Activated naive CD4-positive, alpha-beta T cell treated with anti-CD3 and anti-CD28 coated beads, Interleukin-2, amount 10 ng/mL, durations not matched to agents 7 days and 5 days (primary cell): ENCODE measurements at regions not wholly inside any gene's neighbourhood (a gene's known extent, or its start where the extent isn't known, plus 50 kb on each side); places are given as distances from the start of the nearest gene placed in this dataset.

Experiments used
- CTCF ChIA-PET: fragments of 350-600 bp; sonication (Branson Sonifier 250); formaldehyde crosslinking; loops from one replicate; lab custom pipeline; 2021; ENCODE audit warnings: antibody characterized with exemption; lab: Charles Lee
- DNase-seq: peaks from one replicate; pipeline ENCODE4 v3.0.0-alpha.2; 2020
- H3K27ac Mint-ChIP-seq: one replicate; pipeline ENCODE4 v1.8.0; 2021; ENCODE audit warnings: mild to moderate bottlenecking, moderate library complexity, mixed read lengths
- H3K27me3 Mint-ChIP-seq: one replicate; pipeline ENCODE4 v1.8.0; 2021; ENCODE audit warnings: mild to moderate bottlenecking, mixed read lengths
- H3K36me3 Mint-ChIP-seq: one replicate; pipeline ENCODE4 v1.8.0; 2021; ENCODE audit warnings: mixed read lengths
- H3K4me1 Mint-ChIP-seq: one replicate; pipeline ENCODE4 v1.8.0; 2021; ENCODE audit warnings: mixed read lengths
- H3K4me3 Mint-ChIP-seq: one replicate; pipeline ENCODE4 v1.8.0; 2021; ENCODE audit warnings: mild to moderate bottlenecking, moderate library complexity, mixed read lengths
- H3K9me3 Mint-ChIP-seq: one replicate; pipeline ENCODE4 v1.8.0; 2021; ENCODE audit warnings: mixed read lengths

DNA sequence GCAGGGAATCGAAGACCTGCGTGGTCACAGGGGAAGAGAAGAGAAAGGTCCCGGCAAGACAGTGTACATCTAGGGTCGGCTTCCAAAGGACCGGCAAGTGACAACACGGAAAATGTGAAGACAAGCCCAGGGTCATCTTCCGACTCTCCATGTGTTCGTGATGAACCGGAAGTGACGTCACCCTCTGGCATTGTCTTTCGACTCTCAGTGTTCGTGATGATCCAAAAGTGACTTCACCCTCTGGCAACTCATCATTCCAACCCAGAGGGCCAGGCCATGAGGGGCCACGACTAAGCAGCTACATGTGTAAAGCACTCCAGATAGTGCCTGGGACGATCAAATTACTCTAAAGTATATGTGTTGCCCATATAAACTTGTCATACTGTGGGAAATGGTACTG, 290.8 kb downstream of the THBS2 start:
- Mint-ChIP-seq H3K36me3 (no peaks in the 10 kb centered on the region), H3K4me1 (no peaks in the 10 kb centered on the region), H3K4me3 (no peak overlapping the region), H3K9me3 (no peaks in the 10 kb centered on the region), H3K27ac (no peak overlapping the region), H3K27me3 (peaks cover 9% of the 10 kb centered on the region)
- DNase-seq = no peak
- CTCF ChIA-PET = no interaction called here

DNA sequence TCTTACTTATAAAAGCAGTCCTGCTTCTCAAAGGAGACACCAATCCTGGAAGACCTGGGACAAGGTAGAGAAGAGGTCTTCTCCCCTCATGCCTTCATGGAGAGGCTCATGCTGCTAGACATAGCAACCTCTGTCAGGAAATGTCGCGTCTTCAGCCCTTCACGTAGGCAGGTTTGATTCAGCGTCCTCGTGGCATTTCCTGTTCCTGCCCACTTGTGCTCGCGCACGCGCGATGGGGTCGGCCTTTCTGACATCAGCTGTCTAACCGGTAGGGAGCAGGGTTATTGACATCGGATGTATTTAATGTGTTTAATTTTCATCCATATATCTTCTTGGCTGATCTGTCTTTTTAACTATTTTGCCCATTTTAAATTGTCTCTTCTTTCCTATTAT, 292.4 kb downstream of the THBS2 start:
- Mint-ChIP-seq H3K36me3 (no peaks in the 10 kb centered on the region), H3K27ac (no peak overlapping the region), H3K9me3 (no peaks in the 10 kb centered on the region), H3K4me3 (no peak overlapping the region), H3K27me3 (peaks cover 9% of the 10 kb centered on the region), H3K4me1 (no peaks in the 10 kb centered on the region)
- CTCF ChIA-PET = no interaction called here
- DNase-seq = no peak

DNA sequence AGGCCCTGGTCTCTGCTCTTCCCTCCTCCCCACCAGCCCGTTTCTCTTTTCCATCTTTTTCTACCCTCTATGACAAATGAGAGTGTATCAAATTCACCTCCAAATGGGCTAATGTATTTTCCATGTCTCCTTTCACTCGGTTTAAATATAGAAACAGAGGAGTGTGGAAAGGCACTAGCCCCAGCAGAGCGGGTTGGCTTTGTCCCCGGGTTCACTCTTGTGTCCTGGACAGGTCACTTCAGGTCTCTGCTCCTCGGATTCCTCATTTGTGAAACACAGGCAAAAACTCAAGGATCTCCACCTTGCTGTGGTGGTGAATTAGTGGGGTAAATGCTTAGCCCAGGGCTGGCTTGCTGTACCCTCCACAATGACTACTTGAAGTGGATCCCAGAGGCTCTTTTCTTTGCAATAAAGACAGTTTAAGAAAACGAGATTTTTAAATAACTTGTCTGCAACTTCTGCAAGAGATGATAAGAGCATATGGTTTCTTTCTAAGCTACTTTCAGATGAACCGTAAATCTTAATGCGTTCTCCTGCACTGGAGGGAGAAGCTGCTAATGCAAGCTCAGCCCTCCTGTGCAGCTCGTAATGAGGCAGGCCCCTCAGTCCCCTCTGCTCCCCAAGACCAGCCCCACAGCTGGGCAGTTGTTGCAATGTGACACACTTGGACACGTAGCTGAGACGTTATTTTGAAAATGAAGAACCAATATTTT, 292.9 kb downstream of the THBS2 start:
- no peaks in the 10 kb centered on the region for H3K36me3 Mint-ChIP-seq
- H3K4me1 Mint-ChIP-seq = no peaks in the 10 kb centered on the region
- H3K9me3 Mint-ChIP-seq = no peaks in the 10 kb centered on the region
- DNase-seq = no peak
- H3K4me3 Mint-ChIP-seq = no peak overlapping the region
- CTCF ChIA-PET = no interaction called here
- H3K27me3 Mint-ChIP-seq = peaks cover 9% of the 10 kb centered on the region
- no peak overlapping the region for H3K27ac Mint-ChIP-seq

DNA sequence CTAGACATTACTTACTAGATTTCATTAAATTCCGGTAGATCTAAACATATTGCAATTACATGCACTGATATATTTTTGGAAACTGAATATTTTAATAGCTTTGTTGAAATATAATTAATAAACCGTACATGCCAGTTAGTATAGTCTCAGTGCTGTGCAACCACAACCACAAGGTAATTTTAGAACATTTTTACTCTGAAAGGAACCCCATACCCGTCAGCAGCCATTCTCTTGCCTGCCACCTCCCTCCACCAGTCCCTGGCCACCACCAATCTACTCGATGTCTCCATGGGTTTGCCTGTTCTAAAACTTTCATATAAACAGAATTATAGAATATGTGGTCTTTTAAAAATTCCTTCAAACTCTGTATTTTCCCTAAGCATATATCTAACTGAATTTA, 293.9 kb downstream of the THBS2 start:
- Mint-ChIP-seq H3K36me3 (no peaks in the 10 kb centered on the region), H3K4me3 (no peak overlapping the region), H3K27ac (no peak overlapping the region), H3K9me3 (no peaks in the 10 kb centered on the region), H3K4me1 (no peaks in the 10 kb centered on the region), H3K27me3 (peaks cover 9% of the 10 kb centered on the region)
- CTCF ChIA-PET = no interaction called here
- no peak for DNase-seq

DNA sequence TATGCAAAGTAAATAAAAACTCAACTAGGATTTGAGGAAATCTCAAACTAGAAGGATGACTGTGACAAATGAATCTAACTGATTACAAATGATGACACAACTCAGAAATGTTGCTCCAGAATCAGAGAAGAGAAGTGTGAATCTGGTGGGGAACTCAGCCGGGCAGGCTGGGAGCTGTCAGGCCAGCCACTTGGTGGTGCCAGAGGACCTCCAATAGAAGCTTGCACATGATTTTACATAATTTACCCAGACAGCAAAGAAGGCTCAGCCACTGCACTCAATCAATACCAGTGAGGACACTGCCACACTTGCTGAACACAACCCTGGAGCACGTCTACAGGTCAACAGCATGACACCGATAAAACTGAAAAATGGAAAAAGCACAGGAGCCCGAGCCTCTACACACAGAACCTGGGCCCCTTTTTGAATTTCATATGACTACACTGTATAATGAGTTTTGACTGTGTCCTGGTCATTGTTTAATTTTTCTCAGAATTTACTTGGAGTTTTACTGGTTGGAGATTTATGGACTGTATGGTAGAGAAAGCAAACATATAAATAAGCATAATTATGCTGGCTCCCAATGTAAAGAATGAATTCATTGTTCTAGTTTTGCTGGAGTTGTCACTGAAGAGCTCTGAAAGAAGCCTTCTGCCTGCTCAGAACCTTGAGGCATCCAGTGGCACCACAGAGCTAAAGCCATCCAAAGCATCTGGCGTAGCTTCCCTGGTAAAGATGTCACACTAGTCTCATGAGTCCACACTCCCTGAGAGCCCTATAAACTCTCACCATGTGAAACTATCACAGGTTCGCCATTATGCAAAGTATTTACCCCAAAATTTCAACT, 296.5 kb downstream of the THBS2 start:
- no peaks in the 10 kb centered on the region for H3K4me1 Mint-ChIP-seq
- CTCF ChIA-PET = interaction anchor here (1.3 kb wide), 1 partner anchor 874 kb away, joined by 4 read pairs; no protein-coding TSS in a partner anchor
- H3K27ac Mint-ChIP-seq = no peak overlapping the region
- no peaks in the 10 kb centered on the region for H3K36me3 Mint-ChIP-seq
- DNase-seq = peak; percentile 62
- H3K4me3 Mint-ChIP-seq = no peak overlapping the region
- peaks cover 4% of the 10 kb centered on the region for H3K27me3 Mint-ChIP-seq
- no peaks in the 10 kb centered on the region for H3K9me3 Mint-ChIP-seq

DNA sequence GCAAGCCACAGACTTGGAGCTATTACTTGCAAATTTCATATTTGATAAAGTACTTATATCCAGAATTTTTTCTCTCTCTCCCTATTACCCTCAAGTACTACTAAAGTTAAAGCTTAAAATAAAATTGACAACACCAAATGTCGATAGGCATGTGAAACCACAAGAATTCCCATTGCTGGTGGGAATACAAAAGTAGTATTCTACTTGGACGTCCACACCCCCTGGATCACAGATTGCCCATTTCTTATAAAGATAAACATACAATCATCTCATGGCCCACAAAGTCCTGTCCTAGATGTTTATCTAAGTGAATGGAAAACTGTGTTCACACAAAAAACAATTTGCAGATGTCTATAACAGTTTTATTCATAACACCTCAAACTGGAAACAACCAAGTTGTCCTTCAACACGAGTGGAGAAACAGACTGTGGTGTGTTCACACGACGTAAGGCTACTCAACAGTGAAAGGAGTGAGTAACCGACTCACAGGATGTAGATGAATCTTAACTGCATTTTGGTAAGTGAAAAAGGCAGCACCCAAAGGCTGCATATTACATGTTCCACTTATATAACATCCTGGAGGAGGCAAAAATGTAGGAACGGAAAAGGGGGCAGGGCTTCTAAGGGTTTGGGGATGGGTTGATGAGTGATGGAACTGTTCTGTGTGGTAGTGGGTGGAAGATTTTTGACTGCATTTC, 297.4 kb downstream of the THBS2 start:
- CTCF ChIA-PET = interaction anchor here (1.3 kb wide), 1 partner anchor 875 kb away, joined by 4 read pairs; no protein-coding TSS in a partner anchor
- DNase-seq = no peak
- H3K9me3 Mint-ChIP-seq = no peaks in the 10 kb centered on the region
- no peak overlapping the region for H3K4me3 Mint-ChIP-seq
- no peaks in the 10 kb centered on the region for H3K4me1 Mint-ChIP-seq
- peaks cover 4% of the 10 kb centered on the region for H3K27me3 Mint-ChIP-seq
- H3K27ac Mint-ChIP-seq = no peak overlapping the region
- H3K36me3 Mint-ChIP-seq = no peaks in the 10 kb centered on the region

DNA sequence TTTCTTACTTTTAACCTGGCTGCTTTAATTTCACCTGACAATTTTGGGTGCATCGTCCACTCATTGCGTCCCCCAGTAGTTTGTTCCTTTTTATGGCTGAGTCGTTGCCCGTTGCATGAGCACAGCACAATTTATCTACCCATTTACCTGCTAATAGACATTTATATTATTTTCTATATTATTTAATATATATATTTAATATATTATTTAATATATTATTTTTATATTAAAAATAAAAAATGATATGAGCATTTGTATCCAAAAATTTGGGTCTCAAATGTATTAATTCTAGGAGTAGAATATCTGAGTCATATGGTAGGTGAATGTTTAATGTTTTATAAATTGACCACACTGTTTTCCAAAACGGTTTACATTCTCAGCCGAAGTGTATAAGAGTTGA, 300.2 kb downstream of the THBS2 start:
- Mint-ChIP-seq H3K27ac (no peak overlapping the region), H3K27me3 (peaks cover 9% of the 10 kb centered on the region), H3K4me1 (no peaks in the 10 kb centered on the region), H3K4me3 (no peak overlapping the region), H3K36me3 (no peaks in the 10 kb centered on the region), H3K9me3 (no peaks in the 10 kb centered on the region)
- CTCF ChIA-PET = no interaction called here
- no peak for DNase-seq

DNA sequence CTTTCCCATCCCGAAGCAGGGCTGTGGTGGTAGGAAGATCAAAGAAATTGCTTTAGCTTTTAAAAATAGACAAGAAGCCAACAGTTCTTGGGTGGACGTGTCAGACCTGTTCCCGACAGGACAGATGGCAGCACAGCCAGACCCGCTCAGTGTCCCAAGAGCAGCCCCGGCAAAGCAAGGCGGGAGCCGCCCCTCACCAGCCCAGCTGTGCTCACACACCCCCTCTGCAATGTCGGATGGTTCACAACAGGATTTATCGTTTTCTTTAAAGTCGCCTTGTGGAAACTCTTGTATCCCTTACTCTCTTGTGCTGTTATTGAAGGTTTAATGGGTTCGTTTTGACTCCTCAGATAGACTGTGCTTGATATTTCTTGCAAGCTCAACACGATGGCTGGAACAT, 302.4 kb downstream of the THBS2 start:
- Mint-ChIP-seq H3K36me3 (no peaks in the 10 kb centered on the region), H3K4me3 (no peak overlapping the region), H3K27me3 (peaks cover 16% of the 10 kb centered on the region), H3K9me3 (no peaks in the 10 kb centered on the region), H3K4me1 (no peaks in the 10 kb centered on the region), H3K27ac (no peak overlapping the region)
- CTCF ChIA-PET = no interaction called here
- DNase-seq = no peak

DNA sequence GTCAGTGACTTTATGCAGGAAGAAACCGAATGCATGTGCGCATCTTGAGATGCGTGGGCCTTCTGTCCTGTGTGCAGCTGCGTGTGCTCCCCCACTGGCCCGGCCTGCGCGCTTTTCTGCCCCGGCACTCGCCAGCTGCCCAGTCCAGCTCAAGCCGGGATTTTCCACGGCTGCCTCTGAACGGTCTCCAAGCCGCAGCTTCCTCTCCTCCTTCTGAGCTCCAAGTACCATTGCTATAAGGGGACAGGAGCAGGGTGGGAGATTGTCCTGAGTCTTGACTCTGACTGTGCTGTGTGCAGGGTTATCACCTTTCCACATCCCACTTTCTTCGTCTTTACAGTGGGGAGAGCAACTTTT, 302.8 kb downstream of the THBS2 start:
- Mint-ChIP-seq H3K27ac (no peak overlapping the region), H3K27me3 (peaks cover 16% of the 10 kb centered on the region), H3K9me3 (no peaks in the 10 kb centered on the region), H3K4me1 (no peaks in the 10 kb centered on the region), H3K36me3 (no peaks in the 10 kb centered on the region), H3K4me3 (no peak overlapping the region)
- DNase-seq = no peak
- CTCF ChIA-PET = no interaction called here

DNA sequence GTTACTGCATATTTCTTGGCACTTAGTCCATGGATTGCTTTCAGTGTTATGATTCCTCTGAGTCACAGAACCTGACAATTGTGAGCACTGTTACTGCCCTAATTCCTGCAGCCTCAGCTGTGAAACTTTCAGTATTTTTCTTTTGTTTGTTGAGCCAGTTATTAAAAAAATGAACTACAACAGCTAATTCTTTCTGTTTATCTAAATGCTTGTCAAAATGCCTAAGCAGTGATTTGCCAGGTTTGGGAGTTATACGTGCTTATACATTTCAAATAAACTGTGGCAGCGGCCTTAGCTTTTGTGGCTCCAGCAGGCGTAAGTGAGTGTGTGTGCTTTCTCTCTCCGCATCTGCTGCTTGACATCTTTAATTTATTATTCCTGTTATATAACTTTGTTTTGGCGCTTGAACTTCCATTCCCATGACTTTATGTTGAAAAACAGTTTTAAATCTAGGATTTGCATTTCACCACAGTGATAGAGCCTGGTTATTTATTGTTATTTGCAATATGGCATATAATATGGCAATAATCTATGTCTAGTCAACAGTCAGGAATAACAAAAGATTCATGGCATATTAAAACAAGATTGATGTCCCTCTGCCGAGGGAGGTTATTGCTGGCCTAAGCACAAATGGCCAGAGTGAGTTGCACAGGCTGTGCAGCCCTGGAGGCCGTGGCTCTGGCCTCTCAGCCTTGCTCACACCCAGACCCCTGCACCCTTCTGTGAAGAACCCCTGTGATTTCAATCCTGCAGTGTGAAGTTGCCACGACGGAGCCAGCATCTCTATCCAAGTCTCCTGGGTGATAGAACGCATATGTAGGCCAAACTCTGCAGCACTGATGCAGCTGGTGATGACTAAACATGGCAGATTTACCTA, 303.4 kb downstream of the THBS2 start:
- Mint-ChIP-seq H3K27ac (no peak overlapping the region), H3K27me3 (peaks cover 16% of the 10 kb centered on the region), H3K4me1 (no peaks in the 10 kb centered on the region), H3K9me3 (no peaks in the 10 kb centered on the region), H3K36me3 (no peaks in the 10 kb centered on the region), H3K4me3 (no peak overlapping the region)
- CTCF ChIA-PET = no interaction called here
- DNase-seq = no peak

DNA sequence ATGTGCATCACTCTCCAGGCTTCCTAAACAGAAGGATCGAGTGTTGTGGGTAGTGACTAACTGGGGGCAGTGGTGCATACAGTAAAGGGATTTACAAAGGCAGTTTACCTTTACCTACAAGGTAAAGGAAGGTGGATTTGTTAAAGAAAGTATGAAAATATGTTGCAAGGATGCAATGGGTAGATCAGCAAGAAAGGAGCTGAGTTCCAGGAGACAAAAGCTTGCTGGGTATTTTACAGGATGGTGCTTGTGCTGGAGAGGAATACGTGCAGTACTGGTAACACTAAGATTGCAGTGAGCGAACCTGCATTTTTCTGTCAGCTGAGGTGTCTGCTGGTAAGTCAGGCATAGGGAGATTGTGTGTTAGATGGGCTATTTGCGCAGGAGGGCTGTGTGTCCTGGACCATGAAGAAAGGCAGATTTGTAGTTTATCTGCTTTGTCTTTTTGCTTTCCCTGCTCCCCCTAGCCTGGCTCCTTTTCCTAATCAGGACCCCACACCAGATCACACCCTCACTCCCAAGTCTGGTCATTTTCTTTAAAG, 304.6 kb downstream of the THBS2 start:
- no peaks in the 10 kb centered on the region for H3K9me3 Mint-ChIP-seq
- H3K27me3 Mint-ChIP-seq = peaks cover 16% of the 10 kb centered on the region
- H3K27ac Mint-ChIP-seq = no peak overlapping the region
- CTCF ChIA-PET = no interaction called here
- no peak overlapping the region for H3K4me3 Mint-ChIP-seq
- no peak for DNase-seq
- H3K36me3 Mint-ChIP-seq = no peaks in the 10 kb centered on the region
- H3K4me1 Mint-ChIP-seq = no peaks in the 10 kb centered on the region

DNA sequence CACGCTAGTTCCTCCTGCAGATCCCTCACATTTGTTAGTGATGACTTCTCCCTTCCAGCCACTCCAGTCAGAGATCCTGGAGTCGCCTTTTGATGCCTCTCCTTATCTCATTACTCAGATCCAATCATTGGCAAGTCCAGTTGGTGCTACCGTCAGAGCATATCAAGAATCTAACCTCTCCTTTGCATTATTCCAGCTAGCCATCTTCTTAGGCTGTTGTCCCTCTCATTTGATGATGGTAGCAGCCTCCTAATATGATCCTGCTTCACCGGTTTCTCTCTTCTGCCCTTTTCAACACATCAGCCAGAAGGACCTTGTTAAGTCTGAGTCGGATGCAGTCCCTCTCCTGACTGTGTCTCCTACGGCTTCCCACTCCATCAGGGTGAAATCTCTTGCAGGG, 305.6 kb downstream of the THBS2 start:
- CTCF ChIA-PET = no interaction called here
- Mint-ChIP-seq H3K4me1 (no peaks in the 10 kb centered on the region), H3K27ac (no peak overlapping the region), H3K36me3 (no peaks in the 10 kb centered on the region), H3K4me3 (no peak overlapping the region), H3K27me3 (peaks cover 16% of the 10 kb centered on the region), H3K9me3 (no peaks in the 10 kb centered on the region)
- no peak for DNase-seq

DNA sequence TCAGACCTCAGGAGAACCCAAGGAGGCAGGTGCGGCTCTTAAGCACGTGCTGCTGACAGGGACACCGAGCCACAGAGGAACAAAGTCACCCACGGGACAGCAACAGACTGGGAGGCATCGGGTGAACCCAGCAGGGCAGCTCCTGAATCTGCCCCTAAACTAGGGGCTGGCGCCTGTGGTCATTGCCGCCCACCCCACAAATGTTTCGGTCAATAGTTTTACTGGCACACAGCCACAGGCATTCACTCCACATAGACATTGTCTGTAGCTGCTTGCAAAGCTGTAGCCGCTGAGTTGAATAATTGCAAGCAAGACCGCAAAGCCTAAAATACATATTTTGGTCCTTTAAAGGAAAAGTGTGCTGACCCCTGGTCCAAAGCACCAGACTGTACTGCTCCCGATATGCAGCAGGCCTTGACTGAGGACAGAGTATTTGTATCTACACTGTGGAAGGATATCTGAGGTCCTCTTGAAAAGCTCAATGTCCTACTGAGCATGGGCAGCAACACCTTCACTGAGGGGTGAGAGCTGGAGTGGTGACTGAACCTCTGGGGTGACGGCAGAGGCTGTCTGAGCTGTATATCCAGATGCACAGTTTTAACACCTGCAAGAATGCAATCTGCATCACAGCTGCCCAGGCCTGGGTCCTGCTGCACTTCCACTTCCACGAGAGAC, 310.3 kb downstream of the THBS2 start:
- H3K27me3 Mint-ChIP-seq = peaks cover 5% of the 10 kb centered on the region
- H3K9me3 Mint-ChIP-seq = no peaks in the 10 kb centered on the region
- no peaks in the 10 kb centered on the region for H3K36me3 Mint-ChIP-seq
- no peak overlapping the region for H3K27ac Mint-ChIP-seq
- CTCF ChIA-PET = no interaction called here
- no peaks in the 10 kb centered on the region for H3K4me1 Mint-ChIP-seq
- H3K4me3 Mint-ChIP-seq = no peak overlapping the region
- DNase-seq = no peak
